ENCODE measurements at regions not wholly inside any gene's neighbourhood (a gene's known extent, or its start where the extent isn't known, plus 50 kb on each side); places are given as distances from the start of the nearest gene placed in this dataset.

- no peak for TF ChIP-seq POLR2A (IDR thresholded peaks at IDR 0.05; ENCODE audit: low read length)
- TF ChIP-seq GATA1 (IDR thresholded peaks at IDR 0.05; ENCODE audit: low read depth, low read length): no peak
Observed at GRCh38 chr3:88434001-88434400, 284.2 kb downstream of the C3orf38 start.

Measured in erythroblast (primary cell).